ENCODE measurements at regions not wholly inside any gene's neighbourhood (a gene's known extent, or its start where the extent isn't known, plus 50 kb on each side); places are given as distances from the start of the nearest gene placed in this dataset.

- DNase-seq: no peak
Measured at GRCh38 chr1:193366764-193367507, 180.5 kb upstream of the B3GALT2 start.

- DNase-seq: no peak
Measured at GRCh38 chr1:193365966-193366365, 179.6 kb upstream of the B3GALT2 start.

GRCh38 chr1:193359631-193360030, 173.2 kb upstream of the B3GALT2 start:
- DNase-seq: no peak

- no peak for DNase-seq
Measured at GRCh38 chr1:193358419-193358818, 172.0 kb upstream of the B3GALT2 start.

GRCh38 chr1:193356249-193356648, 169.8 kb upstream of the B3GALT2 start:
- DNase-seq: no peak

GRCh38 chr1:193355626-193356025, 169.2 kb upstream of the B3GALT2 start:
- no peak for DNase-seq

- no peak for DNase-seq
Measured at GRCh38 chr1:193355178-193355577, 168.8 kb upstream of the B3GALT2 start.

GRCh38 chr1:193348769-193349535, 162.5 kb upstream of the B3GALT2 start:
- no peak for DNase-seq

- DNase-seq: peak; percentile 76
Measured at GRCh38 chr1:193348091-193348768, 161.8 kb upstream of the B3GALT2 start.

GRCh38 chr1:193346085-193346484, 159.7 kb upstream of the B3GALT2 start:
- no peak for DNase-seq

- no peak for DNase-seq
Measured at GRCh38 chr1:193342811-193343210, 156.4 kb upstream of the B3GALT2 start.

- no peak for DNase-seq
Measured at GRCh38 chr1:193340331-193340730, 153.9 kb upstream of the B3GALT2 start.

- DNase-seq: no peak
Measured at GRCh38 chr1:193339401-193339800, 153.0 kb upstream of the B3GALT2 start.

- peak; percentile 66 for DNase-seq
Measured at GRCh38 chr1:193338194-193338593, 151.8 kb upstream of the B3GALT2 start.

GRCh38 chr1:193335806-193336428, 149.5 kb upstream of the B3GALT2 start:
- DNase-seq: peak; percentile 98

- no peak for DNase-seq
Measured at GRCh38 chr1:193333166-193333565, 146.8 kb upstream of the B3GALT2 start.

- no peak for DNase-seq
Measured at GRCh38 chr1:193326296-193326695, 139.9 kb upstream of the B3GALT2 start.

- DNase-seq: no peak
Measured at GRCh38 chr1:193325771-193326170, 139.4 kb upstream of the B3GALT2 start.

GRCh38 chr1:193325042-193325441, 138.6 kb upstream of the B3GALT2 start:
- DNase-seq: no peak

GRCh38 chr1:193322211-193322610, 135.8 kb upstream of the B3GALT2 start:
- peak; percentile 94 for DNase-seq

- peak; percentile 72 for DNase-seq
Measured at GRCh38 chr1:193321242-193321840, 134.9 kb upstream of the B3GALT2 start.

GRCh38 chr1:193320270-193320669, 133.9 kb upstream of the B3GALT2 start:
- no peak for DNase-seq

GRCh38 chr1:193318347-193318746, 131.9 kb upstream of the B3GALT2 start:
- no peak for DNase-seq

Data from fibroblast of skin of abdomen (primary cell).